HG03135 (cell line): ENCODE measurements at regions not wholly inside any gene's neighbourhood (a gene's known extent, or its start where the extent isn't known, plus 50 kb on each side); places are given as distances from the start of the nearest gene placed in this dataset.

Experiments used
- ATAC-seq: cut with Tn5 transposase; IDR thresholded peaks from one replicate; pipeline ENCODE4 v1.9.1; 2021; ENCODE audit warnings: mild to moderate bottlenecking, moderate library complexity; ENCODE audit not compliant: unreplicated experiment

DNA sequence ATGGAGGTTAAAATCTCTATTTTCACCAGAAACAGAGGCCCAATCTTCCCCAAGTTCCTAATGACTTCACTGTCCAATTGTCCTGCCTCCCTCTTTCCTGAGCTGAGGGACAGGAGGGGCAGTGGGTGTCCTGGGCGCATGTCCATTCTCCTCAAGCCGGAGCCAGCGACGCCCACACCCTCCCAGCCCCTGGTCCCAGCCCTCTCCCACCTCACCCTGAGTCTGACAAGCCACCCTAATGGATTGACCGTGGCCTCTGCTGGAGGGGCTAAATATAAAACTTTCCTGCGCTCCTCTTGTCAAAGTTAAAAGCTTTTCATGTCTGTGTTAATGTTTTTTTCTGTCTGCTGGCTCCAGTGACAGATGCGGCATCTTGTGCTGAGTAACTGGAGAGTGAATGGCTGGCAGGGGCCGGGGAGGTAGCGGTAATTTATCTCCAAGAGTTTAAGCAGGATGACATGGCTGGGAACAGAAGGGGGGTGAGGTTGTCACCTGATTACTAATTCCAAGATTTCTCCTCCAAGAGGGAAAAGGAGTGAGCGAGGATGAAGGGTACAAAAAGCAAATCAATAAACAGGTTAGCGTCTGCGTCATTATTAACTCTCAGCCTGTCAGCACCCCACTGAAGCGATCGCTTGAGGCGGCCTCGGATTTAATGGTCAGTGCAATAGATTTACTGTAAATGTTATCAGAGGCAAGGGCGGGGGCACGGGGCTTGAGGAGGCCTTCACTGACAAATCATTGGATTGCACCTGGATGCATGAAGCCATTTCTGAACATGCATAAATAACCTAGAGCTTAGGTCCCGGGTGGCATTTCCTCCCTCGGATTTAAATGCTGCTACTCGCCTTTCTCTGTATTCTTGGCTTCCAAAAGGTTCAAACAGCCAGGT, 118.1 kb upstream of the MAFB start:
- ATAC-seq = no peak

DNA sequence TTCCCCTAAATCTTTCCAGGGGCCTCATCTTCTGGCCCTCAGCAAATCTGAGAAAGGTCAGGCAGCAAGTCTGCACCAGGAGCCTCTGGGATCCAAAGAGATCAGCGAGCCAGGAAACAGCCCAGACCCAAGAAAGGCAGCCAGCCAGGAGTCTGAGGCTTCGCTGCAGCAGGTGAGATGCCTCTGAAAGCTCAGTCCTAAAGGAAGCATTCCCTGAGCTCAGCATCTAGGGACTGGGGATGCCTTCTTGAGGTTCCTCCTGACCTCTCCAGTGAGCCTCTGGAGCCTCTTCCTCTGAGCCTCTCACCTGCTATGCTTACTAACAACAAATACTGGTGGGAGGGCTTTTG, 118.8 kb upstream of the MAFB start:
- no peak for ATAC-seq

DNA sequence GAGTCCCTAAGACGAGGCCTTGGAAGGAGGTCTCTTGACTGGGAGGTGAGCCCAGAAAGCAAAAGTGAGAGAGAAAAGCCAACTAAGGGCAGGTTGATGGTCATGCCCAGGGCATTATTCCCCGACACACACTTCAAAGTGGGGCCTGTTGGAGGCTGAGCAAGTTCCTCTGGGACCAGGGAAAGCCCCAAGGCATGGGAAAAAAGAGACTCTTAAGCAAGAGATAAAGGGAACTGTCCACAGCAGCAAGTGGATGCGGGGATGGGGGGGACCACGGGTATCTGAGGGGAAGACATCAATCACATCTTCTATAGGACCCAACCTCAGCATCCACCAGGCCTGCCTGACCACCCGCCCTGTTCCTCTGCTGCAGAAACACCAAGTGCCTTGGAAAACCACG, 119.9 kb upstream of the MAFB start:
- no peak for ATAC-seq

DNA sequence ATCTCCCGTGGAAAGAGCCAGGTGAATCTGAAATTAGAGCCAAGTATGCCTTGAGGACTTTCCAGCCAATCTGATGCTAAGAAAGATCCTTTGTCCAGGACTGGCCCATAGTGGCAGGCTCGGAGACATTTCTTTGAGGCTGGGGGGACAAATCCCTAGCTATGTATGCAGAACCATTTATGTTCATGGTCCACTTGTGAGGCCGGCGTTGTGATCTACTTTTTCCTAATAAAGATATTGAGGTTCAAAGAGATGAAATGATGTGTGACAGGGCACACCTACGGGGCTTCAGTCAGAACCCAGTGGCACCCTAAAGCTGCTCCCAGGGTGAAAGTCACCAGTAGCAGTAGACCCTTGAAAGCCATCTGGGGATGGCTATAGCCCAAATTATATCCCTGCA, 120.3 kb upstream of the MAFB start:
- no peak for ATAC-seq

DNA sequence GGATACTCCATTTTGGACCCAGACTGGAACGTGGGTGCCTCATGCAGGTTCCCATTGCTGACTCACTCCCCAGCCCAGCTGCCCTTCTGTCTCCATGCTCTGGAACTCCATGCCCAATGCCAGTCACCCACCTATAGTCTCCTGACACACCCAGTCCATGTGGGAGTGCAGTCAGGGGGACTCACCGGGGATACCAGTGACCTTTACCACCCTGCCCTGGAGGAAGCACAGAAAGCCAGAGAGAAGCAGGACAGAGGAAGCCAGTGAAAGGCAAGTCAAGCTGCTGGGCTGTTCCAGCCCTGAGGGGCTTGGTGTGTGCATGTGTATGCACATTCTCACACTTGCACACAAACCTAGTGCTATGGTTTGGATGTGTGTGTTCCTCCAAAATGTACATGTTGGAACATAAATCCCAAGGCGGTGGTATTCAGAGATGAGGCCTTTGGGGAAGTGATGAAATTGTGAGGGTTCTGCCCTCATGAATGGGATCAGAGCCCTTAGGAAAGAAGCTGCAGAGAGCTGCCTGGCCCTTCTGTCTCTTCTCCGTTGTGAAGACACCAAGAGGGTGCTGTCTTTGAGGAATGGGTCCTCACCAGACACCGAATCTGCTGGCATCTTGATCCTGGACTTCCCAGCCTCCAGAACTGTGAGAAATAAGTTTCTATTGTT, 121.4 kb upstream of the MAFB start:
- no peak for ATAC-seq

DNA sequence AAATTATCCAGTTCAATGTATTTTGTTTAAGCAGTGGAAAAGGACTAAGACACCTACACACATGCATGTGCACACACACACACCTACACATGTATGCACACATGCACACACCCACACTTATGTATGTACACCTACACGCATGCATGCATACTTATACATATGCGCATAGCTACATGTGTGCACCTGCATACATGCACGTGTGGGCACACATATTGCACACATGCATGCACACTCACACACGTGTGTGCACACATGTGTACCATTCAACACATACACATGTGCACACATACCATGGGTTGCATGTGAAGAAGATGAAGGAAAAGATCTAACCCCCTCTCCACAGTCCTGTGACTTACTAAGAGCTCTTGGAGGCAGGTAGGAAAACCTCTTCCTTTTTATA, 122.0 kb upstream of the MAFB start:
- ATAC-seq = no peak

DNA sequence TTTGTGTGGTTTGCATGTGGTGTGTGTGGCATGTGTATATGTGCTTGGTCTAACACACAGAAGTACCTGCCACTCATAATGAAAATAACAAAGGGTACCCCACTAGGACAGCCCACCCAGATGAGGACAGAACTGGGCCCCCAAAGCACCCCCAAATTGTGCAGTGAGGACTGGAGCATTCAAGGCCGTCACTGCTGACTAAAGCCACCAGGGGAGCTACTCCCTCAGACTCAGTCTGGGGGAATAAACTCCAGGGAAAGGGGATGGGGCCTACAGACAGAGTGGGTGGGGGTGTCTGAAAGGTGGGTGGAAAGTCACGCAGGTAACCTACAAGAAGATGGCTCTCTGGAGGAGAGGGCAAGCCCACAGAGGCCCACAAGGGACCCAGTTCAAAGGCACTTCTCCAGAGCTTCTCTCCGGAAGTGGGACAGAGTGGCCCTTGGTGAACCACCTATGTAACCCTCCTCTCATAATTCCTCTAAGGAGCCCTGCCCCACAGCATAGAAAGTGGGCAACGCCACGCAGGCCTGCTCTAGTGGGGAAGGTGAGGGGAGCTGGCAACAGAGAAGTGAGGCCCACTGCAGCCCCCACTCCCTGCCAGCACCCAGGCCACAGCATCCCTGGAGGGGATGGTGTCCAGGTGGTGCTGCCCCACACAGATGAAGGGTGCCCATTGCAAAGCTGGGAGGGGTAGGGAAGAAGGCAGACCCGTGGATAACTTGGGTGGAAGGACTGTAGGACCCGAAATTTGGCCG, 122.8 kb upstream of the MAFB start:
- no peak for ATAC-seq

DNA sequence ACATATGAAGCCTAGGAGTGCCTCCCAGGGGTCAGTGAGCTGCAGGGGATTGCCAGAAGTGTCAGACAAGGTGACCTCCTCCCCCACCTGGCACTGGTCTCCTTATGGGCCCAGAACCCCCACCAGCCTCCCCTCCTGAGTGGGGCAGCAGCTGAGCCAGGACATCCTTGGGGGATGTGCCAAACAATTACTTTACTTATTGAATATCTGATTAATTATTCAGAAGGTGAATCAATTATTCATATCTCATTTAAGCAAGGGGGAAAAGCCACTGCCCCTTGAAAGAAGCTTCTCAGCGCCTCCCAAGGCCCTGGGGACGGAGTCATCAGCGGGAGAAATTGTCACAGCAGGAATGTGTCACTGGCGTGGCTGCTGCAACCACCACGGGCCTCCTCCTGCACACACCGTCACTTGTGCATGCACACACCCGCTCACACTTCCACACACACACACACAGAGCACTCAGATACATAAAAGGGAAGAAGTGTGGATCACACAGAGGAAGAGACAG, 123.4 kb upstream of the MAFB start:
- no peak for ATAC-seq

DNA sequence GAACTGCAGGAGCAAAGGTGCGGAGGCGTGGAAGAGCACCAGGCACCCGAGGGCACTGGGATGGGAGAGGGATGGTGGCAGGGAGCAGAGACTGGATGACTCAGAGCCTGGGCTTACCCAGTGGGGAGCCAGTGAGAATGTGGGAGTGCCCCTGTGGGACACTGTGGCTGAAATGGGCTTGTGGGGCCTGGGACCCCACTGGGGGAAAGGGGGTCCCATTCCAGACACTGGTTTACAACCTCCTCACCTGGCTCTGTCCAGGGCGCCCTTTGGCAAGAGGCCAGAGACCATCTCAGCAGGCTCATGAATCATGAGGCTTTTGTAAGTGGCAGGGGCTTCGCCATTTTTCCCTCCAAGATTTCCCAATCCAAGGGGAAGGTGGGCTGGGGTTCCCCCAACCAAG, 124.0 kb upstream of the MAFB start:
- no peak for ATAC-seq

DNA sequence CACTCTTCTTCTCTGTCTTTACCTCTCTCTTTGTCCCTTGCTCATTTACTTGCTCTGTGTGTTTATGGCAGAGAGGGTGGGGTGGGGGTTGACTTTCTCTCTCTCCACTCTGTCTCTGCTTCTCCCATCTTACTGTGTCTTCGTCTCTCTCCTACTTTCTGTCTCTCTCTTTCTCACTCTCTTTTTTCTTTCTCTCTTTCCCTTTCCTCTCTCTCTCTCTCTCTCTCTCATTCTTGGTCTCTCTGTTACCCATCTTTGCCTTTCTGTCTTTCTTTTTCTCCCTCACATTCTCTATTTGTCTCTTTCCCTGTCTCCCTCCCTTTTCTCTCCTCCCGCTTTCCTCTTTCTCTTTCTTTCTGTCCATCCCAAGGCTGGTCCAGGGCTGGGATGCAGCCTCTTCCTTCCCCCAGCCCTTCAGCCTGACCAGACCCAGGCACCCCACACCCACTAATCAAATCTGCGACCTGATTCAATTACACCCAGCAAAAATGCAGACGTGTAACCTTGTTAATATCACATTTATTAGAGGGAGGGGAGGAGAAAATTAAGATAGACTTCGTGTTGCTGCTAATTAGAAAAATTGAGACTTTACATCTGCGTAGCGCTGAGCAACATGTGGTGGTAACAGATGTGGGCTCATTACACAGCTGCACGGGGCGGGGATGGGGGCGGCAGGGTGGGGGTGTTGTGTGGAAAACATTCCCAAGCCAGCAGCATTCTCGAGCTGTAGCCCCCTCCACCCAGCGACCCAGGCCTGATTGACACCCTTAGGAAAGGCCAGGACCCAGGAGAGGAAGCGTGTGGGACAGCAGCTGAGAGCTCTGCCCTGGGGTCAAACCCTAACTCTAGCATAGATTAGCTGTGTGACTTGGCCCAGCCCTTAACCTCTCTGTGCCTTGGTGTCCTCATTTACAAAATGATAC, 124.9 kb upstream of the MAFB start:
- ATAC-seq = no peak

DNA sequence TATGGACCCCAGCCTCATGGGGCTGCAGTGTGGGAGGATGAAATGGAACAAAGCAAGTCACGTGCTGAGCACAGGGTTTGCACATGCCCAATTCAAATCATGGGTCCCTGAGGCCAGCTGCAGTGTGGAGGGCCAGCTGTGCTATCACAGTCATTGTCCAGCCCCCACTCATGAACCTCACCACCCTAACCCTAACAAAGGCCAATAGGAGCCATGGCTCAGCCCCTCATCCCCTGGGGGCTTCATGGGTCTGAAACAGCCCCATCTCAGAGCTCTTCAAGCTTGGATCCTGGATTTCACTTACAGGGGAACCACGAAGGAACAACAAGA, 125.6 kb upstream of the MAFB start:
- ATAC-seq = no peak

DNA sequence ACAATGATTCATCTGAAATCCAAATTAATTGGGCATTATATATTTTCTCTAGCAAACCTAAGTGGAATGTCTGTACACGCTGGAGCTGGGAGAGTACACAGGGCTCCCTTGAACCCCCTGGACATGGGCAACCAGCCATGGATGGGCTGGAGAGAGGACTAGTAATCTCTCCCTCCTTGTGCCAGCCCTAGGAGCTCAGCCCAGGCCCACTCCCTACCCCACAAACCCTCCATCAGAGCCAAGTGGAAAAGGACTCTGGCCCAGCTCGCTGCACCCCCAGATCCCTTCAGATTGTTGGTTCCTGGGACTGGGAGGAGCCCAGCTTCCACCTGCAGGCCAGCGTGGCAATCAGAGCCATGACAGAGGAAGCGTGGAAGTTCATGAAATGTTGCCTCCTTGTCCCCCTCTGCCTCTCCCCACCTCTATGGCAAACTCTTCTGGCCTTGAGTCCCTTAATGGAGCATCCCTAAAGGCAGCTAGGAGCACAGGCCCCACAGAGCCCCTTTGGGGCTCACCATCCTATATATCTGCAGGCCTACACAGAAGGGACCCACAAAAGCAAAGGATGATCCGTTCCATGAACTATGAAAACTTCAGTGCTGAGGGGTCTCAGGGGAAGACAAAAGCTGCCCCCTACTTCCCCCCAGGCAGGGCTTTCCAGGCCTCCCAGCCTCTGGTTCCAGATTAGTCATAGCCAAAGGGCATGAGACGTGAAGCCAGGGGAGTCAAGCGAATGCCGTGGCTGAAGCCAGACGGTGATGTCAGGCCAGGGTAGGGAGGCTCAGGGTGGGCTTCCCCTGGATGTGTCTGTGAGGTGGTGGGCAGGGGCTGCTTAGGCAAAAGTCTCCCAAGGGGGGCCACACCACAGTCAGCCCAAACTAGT, 126.4 kb upstream of the MAFB start:
- ATAC-seq = no peak

DNA sequence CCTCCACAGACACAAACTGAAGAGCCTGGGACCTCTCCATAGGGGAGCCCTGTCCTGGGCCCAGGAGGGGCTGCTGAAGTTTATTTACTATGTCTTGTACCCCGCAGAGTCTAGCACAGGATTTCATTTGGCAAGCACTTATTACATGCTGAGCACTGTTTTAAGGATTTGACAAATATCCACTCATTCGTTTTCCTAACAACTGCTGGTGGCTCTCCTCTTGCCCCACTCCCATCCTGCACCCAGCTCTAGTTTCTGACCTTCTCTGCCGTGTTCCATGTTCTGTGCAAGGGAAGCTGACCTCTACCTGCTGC, 127.0 kb upstream of the MAFB start:
- ATAC-seq = no peak

DNA sequence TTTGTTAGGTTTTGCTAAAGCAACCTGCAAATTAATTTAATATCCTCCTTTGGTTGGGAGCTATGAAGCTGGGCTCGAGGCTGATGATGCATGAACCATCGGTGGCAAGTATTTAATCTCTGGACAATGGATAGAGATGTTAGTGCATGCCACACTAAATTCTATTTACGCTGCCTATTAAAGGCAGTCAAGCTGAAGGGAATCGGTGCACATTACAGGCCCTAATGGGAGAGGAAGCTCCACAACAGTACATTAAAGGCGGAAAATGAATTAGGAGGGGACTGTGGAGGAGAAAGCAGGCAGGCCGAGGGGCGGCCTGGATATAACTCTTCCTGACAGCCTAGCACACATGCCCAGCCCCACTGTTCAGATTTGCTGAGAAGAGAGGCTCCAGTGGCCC, 132.4 kb upstream of the MAFB start:
- no peak for ATAC-seq

DNA sequence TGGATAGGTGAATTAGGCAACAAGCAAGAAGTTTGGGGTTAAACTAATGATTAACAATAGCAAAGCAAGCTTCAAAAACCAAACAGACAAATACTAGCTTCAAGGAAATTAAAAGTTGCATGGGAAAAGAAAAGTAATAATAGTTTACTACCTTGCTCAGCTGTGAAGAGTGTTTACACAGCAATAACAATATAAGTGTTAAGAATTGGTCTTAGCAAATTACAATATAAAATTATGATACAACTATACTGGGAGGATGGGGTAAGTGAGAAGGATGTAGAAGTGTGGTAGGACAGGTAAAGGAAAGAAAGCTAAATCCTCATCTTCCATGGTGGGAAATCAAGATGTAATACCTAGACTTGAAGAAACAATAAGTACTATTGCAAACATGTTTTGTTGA, 137.7 kb upstream of the MAFB start:
- ATAC-seq = no peak

DNA sequence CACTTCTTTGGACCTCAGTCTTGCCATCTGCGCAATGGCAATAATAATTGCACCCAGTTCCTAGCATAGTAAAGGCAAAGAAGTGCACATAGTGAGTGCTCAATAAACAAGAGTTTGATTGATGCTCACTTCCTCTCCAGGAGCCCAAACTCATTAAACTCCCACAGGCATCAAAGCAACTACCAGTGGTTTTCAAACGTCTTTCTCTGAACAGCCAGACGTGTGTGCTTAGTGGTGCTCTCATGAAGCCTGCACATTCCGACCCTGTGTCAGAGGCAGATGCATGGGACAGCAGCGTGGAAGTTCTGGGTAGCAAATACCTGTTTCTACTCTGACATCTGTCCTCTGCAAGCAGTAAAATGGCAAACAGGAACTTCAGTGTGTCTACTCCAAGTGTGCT, 146.3 kb upstream of the MAFB start:
- no peak for ATAC-seq

DNA sequence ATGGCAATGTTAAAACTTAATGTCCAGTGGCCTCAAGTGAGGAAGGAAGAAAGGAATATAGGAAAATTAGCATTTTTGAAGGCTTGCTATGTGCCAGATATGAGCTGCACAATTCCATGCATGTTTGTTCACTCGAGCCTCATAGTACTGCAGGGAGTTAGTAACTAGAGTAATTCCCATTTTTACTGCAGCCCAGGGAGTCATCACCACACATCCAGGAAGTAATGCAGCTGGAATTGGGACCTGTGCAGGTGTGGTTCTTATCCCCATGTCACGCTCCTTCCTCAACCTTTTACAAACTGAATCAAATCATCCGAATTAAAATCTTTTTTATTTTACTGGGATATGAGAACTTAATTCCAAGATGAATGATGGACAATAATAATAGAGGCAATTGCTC, 149.5 kb upstream of the MAFB start:
- ATAC-seq = no peak

DNA sequence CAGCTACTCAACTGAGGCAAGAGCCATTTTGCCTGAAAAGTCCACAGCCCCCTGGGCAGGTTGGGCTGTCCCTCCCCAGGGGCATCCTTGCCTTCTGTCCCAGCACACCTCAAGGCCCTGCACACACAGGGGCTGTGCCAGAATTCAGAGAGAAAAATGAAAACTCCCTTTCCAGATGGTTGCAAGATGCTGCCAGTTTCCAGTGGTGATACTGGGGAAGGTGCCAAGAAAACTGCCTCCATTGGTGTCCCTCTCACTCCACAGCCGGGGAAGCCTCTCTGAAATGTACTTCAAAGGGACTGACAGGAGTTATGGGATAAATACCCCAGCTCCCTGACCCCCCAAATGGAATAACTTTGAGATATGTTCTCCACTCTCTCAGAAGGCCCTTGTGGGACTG, 154.2 kb upstream of the MAFB start:
- ATAC-seq = no peak

DNA sequence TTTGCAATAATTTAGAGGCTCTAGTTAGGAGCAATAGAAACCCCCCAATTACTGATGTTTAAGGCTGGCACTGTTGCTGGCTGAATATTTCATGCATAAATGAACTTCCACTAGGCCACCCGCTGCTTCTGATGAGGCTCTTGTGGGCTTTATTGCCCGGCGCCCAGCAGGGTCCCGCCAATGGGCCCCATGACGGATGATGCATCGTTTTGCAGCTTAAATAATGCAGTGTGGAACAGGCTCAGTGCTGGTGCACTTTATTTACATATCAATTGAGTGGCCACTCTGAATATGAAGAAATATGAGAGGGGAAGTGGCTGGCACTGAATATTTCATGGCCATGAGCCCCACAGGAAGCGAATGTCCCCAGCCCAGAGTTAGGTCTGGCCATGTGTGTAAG, 155.3 kb upstream of the MAFB start:
- ATAC-seq = no peak

DNA sequence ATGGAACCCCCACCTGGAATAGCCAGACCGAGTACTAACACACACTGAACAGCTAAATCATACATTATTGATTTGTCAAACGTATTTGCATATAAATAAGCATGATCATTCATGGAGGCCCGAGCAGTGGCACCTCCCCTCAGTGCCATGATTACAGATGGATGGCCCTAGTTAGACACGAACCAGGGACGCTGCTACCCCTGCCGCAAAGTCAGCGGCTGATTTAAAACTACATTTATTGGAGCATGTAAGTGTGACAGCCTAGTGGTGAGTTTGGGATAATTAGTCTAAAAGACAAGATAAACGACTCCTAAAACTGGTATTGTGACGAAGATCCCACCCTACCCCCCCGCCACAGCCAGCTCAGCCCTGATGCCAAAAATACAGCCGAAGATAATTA, 159.1 kb upstream of the MAFB start:
- ATAC-seq = no peak
